Fibroblast of the conjunctiva (primary cell): ENCODE measurements at regions not wholly inside any gene's neighbourhood (a gene's known extent, or its start where the extent isn't known, plus 50 kb on each side); places are given as distances from the start of the nearest gene placed in this dataset.

Experiments
- DNase-seq: peaks from one replicate; pipeline ENCODE4 v3.0.0-alpha.2; 2010; ENCODE audit warnings: low read depth

DNA sequence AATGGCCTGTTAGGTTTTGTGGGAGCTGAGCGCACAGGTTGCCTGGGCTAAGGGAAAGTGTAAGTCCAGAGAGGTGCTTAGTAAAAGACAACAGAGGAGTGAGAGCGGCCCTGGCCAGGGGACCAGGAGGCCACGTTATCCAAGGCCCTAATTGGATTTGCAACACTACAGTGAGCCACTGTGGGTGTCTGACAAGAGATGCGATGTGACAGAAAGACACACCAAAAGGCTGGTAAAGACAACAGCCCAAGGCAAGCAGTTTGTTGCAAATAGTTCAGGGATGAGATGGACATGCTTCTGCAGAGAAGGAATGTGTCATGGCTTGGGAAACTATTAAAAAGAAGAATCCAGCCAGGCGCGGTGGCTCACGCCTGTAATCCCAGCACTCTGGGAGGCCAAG lies 162.7 kb upstream of the KIT start:
- no peak for DNase-seq

DNA sequence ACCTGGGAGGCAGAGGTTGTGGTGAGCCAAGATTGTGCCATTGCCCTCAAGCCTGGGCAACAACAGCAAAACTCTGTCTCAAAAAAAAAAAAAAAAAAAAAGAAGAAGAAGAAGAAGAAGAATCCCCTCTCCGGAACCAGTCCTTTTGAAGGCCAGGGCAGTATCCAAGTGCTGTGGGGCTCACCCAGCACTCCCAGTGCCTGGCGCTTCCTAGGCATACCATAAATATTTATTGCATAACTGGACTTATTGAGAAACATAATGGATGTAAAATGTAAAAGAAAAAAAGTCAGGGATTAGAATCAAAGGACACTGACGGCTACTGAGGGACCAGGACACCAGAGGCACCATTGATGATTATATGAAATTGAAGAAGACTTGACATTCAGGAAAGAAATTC lies 162.1 kb upstream of the KIT start:
- no peak for DNase-seq

DNA sequence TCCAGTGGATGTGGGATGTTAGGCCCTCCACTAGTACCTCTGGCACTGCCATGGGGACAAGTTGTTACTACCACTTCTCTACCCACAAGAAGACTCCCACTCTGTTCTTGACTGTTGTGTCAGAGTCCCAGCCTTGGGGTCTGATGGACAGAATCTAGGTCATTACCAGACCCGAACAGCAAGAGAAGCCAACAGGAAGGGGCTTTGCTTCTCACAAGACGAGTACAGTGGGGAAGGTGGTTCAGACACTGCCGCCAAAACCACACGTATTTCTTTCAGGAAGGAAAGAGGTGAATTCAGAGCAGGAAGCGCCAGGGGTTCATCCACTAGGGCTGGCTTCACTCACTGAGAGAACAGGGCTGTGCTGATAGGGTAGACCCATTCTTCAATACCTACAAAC lies 161.3 kb upstream of the KIT start:
- no peak for DNase-seq

DNA sequence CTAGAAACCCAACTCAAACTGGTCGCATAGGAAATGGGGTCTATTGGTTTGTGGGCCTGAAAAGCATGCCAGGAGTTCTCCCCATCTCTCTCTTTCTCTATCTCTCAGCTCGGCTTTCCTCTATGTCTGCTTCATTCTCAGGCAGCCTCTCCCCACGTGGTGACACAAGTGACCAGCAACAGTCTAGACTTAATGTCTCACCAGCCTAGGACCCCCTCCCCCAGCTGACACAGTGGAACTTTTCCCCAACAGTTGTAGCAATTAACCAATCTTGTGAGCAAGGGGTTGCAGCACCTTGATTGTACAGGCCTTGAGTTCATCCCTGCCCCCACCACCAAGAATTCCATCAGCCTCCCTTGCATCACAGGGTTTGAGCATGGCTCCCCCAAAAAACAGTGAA lies 159.8 kb upstream of the KIT start:
- no peak for DNase-seq

DNA sequence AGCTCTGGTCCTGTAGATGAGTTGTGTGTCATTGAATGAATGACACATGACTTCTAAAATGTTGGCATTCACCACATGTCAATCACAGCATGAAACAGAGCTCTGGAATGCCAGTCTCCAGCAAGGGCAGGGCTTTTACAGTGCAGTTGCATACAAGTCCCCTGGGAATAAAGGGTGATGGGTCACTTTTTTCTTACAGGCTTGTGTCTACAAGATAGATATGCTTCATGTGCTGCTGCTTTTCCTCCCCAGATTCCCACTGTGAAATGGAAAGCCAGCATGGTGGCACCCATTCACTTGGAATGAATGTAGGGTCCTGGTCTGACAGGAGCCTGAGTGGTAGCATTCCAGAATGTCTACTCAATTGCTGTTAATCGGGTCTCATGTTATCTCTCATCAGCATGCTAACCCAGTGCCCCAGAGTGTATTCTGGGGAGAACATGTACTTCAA lies 159.1 kb upstream of the KIT start:
- peak; percentile 47 for DNase-seq

DNA sequence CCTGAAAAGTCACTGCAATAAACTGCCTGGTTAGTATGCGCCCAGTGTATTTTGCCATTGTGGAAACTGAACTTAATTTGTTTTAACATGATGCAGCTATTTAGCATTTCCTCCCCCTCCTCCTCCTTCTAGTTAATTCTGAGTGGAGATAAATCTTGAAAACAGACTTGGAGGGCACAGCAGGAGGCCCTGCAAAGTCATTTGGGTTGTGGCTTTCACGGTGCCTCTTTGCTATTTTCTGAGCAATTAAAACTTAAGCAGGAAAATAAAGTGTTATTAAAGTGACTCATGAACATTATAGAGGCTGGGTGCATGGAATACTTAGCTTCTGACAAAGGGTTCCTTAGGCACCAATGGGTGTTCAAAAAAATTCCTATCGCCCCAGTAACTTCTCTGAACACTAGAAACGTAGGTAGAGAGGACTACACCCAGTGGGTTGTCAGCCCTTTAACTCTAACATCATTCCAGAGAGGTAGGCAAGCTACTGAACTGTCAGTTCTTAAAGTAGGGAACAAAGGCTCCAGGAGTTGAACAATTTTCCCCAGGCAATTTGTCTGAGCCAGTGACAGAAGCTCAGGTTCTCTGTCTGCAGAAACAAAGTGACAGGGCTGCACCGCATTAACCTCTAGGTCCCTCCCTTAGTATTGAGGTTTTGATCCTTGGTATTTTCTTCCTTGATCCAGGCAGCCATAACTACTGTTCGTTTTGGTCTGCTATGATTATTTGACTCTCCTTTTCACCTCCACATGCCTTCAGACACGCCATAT lies 158.3 kb upstream of the KIT start:
- no peak for DNase-seq

DNA sequence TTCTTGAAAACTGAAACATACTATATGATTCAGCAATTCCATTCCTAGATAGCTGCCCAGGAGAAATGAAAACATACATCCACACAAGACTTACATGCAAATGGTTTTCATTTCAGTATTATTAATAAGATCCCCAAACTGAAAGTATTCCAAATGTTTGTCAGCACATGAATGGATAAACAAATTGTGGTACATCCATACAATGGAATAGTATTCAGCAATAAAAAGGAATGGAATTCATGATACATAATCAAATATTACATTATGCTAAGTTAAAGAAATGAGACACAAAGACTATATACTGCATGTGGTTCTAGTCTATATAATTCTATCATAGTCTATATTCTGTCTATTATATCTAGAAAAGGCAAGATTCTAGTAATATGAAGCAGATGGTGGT lies 152.4 kb upstream of the KIT start:
- DNase-seq: no peak

DNA sequence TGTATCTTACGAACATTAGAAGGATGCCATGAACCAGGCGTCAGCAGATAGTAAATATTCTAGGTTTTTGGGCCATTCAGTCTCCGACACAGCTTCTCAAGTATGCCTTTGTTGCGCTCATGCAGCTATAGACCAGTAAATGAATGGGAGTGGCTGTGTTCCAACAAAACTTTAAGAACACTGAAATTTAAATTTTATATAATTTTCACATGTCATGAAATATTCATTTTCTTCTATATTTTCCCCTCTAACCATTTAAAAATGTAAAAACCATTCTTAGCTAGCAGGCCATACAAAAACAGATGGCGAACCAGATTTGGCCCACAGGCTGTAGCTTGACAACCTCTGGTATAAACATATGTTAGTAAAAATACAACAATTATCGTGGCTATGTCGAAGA lies 151.8 kb upstream of the KIT start:
- DNase-seq: no peak

DNA sequence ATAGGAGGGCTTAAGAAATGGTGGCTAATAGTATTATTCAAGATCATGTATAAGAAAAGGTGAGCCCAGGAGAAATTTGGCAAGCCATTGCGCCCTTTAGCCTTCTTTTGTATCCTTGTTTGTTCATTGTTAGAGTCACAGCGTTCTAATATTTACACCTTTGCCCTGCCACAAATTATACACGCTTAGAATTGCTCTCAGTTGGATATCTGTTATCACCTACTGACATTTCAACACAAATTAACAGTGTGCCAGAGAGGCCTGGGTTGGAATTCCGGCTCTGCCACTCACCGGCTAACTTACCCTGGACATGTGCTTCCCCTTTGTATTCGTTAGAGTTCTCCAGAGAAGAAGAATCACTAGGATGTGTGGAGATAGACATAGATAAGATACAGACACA lies 148.7 kb upstream of the KIT start:
- DNase-seq: no peak

DNA sequence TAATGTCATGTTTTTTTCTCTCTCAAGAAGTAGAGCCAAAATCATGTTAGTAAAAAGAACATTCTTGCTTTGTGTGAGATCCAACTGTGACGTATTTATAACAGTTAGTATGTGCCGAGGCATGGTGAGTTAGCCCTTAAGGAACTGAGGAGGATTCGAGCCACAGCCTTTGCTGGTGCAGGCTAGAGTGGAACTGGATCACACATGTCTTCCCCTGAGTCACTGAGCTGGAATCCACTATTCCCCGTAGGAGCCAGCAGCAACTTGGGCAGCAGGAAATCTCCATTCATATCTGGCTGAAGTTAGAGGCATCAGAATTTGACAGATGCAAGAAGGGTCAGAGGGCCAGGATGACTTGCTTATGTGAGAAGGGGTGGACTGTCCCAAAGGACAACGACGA lies 144.6 kb upstream of the KIT start:
- DNase-seq: peak; percentile 56

DNA sequence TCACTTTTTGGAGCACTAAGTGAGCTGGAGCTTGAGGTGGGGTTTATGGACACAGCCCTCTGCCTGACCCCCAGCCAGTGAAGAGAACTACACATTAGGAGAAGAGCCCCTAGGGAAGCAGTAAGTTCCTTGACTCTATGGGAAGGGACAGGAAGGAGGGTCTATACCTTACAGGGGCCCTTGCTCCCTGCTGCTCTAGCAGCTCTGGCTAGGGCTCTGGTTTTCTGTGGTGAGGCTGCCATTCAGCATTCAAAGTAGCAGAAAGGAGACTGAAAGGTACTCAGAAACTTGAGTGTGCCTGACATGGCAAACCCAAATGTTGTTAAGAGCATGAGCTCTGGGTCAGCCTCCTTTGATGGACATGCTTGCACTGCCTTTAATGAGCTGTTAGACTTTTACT lies 144.0 kb upstream of the KIT start:
- DNase-seq: no peak

DNA sequence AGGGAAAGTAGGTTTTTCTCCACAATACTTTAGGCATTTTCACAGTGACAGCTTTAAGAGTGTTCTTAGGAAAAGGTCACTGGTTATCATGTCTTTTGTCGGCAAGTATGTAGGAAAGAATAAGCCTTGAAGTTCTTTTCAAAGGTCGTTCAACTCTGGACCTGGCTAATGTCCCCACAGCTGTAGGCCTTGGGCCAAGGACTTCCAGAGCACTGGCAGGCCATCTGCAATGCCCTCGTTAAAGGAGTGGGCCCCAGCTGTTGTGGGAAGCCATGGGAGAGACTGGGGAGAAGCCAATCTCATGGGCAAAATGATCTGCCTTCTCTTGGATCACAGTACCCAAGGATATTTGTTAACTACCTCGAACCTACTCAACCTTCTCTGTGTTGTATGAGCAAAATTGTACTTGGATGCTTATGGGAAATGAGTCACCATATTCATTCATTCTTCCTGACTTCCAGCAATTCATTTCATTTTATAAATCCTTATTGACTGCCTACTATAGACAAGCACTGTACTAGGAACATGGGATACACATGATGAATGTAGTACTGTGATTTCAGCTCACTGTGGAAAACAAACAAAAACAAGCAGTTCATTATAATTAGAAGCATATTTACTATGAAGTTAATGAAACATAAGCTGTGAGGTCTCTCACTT lies 141.1 kb upstream of the KIT start:
- no peak for DNase-seq

DNA sequence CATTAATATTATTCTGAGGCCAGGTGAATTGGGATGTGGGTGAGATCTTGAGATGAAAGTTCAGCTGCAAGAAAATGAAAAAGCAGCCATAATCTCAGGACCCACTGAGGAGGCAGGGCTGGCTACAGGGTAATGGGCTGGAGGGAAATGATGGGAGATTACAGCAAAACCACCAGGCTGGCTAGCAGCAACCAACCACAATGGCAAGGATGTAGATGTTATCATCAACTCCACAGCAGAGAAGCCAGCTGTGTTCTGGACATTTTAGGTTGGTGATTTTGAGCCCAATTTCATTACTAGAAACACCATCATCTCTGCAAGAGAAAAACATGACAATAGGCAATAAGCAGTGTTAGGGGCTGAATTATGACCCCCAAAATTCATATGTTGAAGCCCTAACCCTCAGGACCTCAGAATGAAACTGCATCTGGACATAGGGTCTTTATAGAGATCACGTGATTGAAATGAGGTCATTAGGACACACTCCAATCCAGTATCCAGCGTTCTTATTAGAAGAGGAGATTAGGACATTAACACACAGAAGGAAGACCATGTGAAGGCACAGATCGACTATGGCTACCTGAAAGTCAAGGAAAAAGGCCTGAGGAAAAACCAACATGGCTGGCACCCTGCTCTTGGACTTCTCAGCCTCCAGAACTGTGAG lies 139.8 kb upstream of the KIT start:
- no peak for DNase-seq

DNA sequence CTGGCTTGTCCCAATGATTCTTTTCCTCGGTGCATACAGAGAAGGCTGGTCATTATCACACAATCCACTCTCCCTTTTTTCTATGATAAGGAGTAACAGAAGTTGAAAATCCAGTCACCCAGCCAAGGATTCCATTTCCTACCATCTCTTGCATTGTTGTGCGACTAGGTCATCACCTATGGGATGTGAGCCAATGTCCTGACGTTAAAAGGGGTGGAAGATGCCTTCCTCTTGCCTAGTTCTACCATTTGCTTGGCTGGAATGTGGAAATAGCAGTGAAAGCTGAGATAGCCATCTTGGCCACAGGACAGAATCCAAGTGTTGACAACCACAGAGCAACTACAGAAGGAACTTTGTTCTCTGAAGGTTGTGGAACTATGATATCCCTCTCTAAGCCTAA lies 132.2 kb upstream of the KIT start:
- DNase-seq: peak; percentile 18

DNA sequence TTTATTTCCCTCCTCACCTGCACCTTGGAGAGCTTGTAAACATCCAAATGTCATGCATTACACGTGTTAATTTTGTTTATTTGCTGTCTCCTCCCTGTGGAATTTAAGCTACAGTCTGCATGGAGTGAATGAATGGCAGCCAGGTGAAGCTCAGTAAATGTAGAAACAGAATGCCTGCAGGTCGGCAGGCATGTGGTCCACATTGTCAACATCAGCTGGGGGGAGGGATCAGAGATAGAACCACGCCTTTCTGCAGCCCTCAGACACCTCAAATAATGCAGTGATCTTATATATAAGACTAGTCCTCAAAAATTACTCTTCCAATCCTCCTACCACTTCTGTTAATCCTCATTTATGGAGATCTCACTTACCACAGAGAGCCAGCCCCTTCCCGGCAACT lies 131.2 kb upstream of the KIT start:
- DNase-seq: no peak

DNA sequence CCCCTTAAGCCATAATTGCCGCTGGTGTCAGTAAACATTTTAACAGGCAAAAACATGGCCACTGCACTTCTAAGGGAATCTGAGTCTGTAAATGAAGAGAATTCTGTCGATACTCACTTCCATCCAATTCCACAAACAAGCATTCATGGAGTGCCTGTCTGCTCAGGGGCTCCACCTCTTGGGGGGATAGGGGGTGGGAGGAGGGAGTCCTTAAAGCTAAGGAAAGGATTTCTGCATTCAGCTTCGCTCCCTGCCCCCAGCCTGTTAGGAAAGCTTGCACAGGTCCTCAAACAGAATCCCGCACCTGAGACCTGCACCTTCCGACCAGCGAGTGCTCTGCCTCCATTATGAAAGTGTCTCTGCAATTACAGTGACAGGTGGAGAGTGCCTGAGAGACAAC lies 130.2 kb upstream of the KIT start:
- no peak for DNase-seq

DNA sequence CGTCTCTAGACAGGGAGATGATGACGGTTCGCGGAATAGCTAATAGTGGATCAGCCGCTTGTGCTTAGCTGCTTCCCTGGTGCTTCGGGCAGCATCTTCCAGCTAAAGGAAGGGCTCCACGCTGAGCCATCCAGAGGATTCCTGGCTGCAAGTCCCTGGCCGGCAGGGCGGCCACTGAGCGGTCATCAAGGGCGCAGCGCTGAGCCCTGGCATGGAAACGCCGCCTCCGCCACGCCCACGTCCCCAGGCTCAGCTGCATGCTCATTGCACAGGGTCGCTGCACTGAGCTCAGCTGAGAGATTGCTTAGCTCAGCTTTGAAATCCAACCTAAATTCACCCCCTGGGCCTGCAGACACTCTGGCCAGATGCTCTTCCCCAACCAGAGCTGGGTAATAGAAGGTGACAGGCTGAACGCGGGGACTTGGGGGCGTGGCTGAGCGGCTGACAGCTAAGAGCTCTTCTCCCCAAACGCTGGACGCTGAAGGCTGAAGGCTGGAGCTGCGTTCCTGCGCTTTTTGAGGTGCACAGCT lies 118.2 kb upstream of the KIT start:
- DNase-seq: no peak

DNA sequence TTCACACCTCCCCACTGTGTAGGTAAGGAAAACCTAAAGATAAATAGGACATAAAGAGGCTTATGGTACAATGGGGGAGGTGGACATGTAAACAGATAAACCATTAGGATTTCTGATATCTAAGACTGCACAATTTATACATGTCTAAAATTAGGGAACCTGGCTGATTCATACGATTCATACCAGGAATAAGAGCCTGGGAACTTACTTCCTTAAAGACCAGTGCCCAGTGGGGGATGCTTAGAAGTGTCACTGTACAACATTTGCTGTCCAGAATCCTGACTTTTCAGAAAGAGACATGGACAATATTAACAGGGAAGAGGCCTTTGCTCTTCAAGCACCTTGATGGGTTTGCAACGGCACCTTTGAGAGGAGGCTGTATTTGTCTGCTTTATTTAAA lies 116.8 kb upstream of the KIT start:
- DNase-seq: no peak

DNA sequence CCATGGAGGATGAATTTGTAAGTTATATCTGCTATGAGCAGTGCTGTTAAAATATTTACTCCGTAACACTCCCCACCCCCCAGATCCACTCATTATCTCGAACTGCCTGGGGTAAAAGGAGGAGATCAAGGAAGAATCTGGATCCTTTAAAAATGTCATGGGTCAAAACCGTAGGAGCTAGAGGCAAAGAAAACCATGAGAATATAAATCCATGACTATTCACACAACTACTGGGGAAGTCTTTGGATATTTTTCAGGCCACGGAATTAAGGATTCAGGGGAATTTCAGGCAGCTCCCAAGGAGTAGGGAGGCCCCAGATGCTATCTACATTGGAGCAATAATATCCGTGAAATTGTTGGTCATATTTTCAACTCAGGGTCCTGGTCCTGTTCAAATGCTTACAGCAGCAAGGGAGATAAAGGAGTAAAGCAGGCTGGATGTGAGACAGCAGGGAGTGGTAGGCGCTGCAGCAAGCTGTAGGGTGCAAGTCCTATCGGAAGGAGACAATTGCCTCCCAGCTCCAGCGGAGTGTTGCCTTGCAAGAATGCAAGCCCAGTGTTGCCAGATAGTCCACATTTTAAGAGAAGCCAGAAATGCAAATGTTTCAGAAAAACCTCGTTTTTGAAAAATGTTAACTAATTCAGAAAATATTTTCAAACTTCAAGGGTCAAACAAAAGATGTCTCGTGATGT lies 116.2 kb upstream of the KIT start:
- no peak for DNase-seq

DNA sequence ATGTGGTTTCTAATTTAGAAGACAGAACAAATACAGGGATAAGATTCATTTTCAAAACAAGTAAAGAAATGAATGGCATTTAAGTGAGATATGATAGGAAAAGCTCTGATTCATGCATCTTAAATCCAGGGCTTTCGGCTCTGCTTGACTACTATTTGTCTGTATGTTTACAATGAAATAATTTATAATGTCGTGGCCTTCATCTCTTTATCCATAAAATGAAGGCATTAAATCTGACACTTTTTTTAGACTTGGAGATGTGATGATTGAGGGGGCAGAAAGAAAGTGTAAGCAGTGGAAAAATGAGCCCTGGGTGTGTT lies 115.7 kb upstream of the KIT start:
- DNase-seq: no peak

DNA sequence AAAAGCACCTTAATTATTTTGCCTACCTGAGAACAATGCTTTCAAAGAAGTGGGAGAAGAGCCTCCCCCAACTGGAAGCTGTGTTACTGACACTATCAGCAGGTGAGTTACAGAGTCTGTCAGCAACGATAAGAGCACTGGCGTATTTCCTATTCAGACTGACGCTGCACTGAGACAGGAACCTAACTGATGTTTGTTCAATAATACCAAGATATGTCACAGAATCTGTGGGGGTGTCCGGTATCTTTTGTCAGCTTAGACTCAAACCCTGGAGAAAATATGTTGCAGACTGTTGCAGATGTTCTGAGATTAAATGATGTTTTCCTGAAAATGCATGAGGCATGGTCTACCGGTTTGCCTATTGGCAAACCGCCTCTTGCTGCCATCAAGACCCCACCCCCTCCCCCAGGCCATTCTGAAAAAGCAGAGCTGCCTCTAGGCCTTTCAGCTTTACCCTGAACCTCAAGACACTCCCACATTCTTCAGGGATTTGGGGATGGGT lies 115.2 kb upstream of the KIT start:
- no peak for DNase-seq

DNA sequence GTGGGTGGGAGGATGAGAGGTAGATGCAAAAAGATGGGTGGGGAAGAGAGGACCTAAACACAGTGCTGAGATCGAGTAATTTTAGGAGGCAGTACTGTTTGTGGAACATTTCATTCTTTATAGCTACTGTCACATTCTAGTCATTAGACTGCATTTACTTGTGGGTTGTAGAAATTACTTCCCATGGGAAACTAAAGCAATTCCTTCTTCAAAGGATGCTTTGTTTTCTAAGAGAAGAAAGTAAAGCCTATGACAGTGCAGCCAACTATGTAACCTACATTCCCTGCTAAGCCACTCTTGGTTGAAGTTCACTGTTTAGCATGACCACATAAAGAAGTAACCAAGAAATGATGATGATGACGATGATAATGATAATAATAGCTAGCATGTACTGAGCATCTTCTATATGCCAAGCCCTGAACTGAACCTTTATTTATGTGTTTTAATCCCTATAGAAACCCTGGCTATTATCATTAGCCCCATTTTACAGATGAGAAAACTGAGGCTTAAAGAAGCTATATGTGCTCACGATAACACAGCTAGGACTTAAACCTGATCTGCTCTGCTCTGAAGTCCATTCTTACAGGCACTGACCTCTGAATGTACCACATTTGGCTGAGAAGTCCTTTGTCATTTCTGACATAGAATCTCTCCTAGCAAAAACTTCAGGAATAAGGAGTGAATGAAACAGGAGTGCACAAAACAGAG lies 114.5 kb upstream of the KIT start:
- no peak for DNase-seq
